B cell (primary cell): ENCODE measurements at regions not wholly inside any gene's neighbourhood (a gene's known extent, or its start where the extent isn't known, plus 50 kb on each side); places are given as distances from the start of the nearest gene placed in this dataset.

ENCODE experiments used
- ATAC-seq: fragments of 200-7000 bp; cut with Tn5 transposase; one replicate; pipeline ENCODE4 v1.10.0; 2021; ENCODE audit warnings: low read depth, mild to moderate bottlenecking, moderate number of reproducible peaks, moderate library complexity
- CTCF ChIA-PET: fragments of 350-600 bp; sonication (Branson Sonifier 250); formaldehyde crosslinking; loops from one replicate; lab custom pipeline; 2021; ENCODE audit warnings: antibody characterized with exemption, inconsistent platforms; lab: Charles Lee
- POLR2A ChIA-PET: fragments of 350-600 bp; sonication (Branson Sonifier 250); formaldehyde crosslinking; loops from one replicate; lab custom pipeline; 2021; ENCODE audit warnings: antibody characterized with exemption; lab: Charles Lee
- DNase-seq: peaks from one replicate; pipeline ENCODE4 v3.0.0; 2013
- H2AFZ ChIP-seq: 2 replicates; pipeline ENCODE4 v1.6.1; 2012; ENCODE audit warnings: mild to moderate bottlenecking, low read depth, low read length; ENCODE audit not compliant: insufficient read depth, poor library complexity, severe bottlenecking
- H3K27ac ChIP-seq, 2 donors: 1 replicate in 1 of 2; 2 replicates in 1 of 2; pipeline ENCODE4 v1.5.1; 2012 to 2013; ENCODE audit warnings: low read length in 2 of 2, mild to moderate bottlenecking in 2 of 2, moderate library complexity in 1 of 2
- H3K27me3 ChIP-seq, 4 experiments: fragments of 200-600 bp in 1 of 4; sonication (generic) in 1 of 4; replicated peaks in 1 of 4; 1 replicate in 2 of 4; 2 replicates in 2 of 4; pipeline versions ENCODE4 v1.6.1 to v1.7.0; 2013 to 2016; ENCODE audit warnings: low read length in 3 of 4, mild to moderate bottlenecking in 2 of 4, mixed read lengths in 1 of 4, moderate library complexity in 1 of 4; ENCODE audit not compliant: insufficient read depth in 4 of 4, control insufficient read depth in 3 of 4; ENCODE audit errors: control extremely low read depth in 1 of 4
- H3K36me3 ChIP-seq, 2 experiments: replicated peaks in 1 of 2; 1 replicate in 1 of 2; 2 replicates in 1 of 2; pipeline versions ENCODE4 v1.6.1 to v1.7.1; 2013; ENCODE audit warnings: low read length in 1 of 2; ENCODE audit not compliant: insufficient read depth in 2 of 2, control insufficient read depth in 1 of 2; ENCODE audit errors: control extremely low read depth in 1 of 2, extremely low read depth in 1 of 2
- H3K4me1 ChIP-seq, 2 donors: fragments of 200-600 bp in 1 of 2; sonication (generic) in 1 of 2; 1 replicate in 1 of 2; 2 replicates in 1 of 2; pipeline versions ENCODE4 v1.5.1 to v1.6.1; 2013 to 2017; ENCODE audit warnings: low read length in 2 of 2; ENCODE audit not compliant: control insufficient read depth in 2 of 2, insufficient read depth in 2 of 2
- H3K4me2 ChIP-seq: replicated peaks from 2 replicates; pipeline ENCODE3; 2012; ENCODE audit warnings: mild to moderate bottlenecking, low read depth, low read length; ENCODE audit not compliant: poor library complexity, severe bottlenecking
- H3K4me3 ChIP-seq, 5 experiments: fragments of 200-600 bp in 1 of 5; sonication (generic) in 1 of 5; 1 replicate in 3 of 5; 2 replicates in 2 of 5; pipeline versions ENCODE4 v1.5.1 to v1.7.0; 2011 to 2016; ENCODE audit warnings: low read length in 4 of 5, mild to moderate bottlenecking in 4 of 5, low read depth in 2 of 5, control low read depth in 1 of 5, moderate library complexity in 1 of 5; ENCODE audit not compliant: insufficient read depth in 1 of 5; ENCODE audit errors: control extremely low read depth in 1 of 5, extremely low read depth in 1 of 5
- H3K79me2 ChIP-seq: fragments of 200-600 bp; sonication (generic); one replicate; pipeline ENCODE4 v1.6.0; 2016; ENCODE audit warnings: low read length; ENCODE audit not compliant: control insufficient read depth, insufficient read depth
- H3K9ac ChIP-seq: fragments of 200-600 bp; sonication (generic); 2 replicates; pipeline ENCODE4 v1.6.1; 2017; ENCODE audit warnings: mild to moderate bottlenecking, low read length, moderate library complexity
- H3K9me3 ChIP-seq, 3 donors: one replicate each; pipeline versions ENCODE4 v1.6.1 to v1.7.1; 2013; ENCODE audit warnings: low read length in 2 of 3; ENCODE audit not compliant: control insufficient read depth in 2 of 3, insufficient read depth in 1 of 3; ENCODE audit errors: control extremely low read depth in 1 of 3
- H4K20me1 ChIP-seq: 2 replicates; pipeline ENCODE4 v1.6.0; 2012; ENCODE audit warnings: mild to moderate bottlenecking, low read length; ENCODE audit not compliant: insufficient read depth, control insufficient read depth, poor library complexity, severe bottlenecking
- H3K27ac Mint-ChIP-seq: one replicate; pipeline ENCODE4 v1.8.0; 2021; ENCODE audit warnings: mixed read lengths
- H3K27me3 Mint-ChIP-seq: one replicate; pipeline ENCODE4 v1.8.0; 2021; ENCODE audit warnings: mixed read lengths
- H3K4me1 Mint-ChIP-seq: one replicate; pipeline ENCODE4 v1.8.0; 2021; ENCODE audit warnings: mixed read lengths
- H3K4me3 Mint-ChIP-seq: one replicate; pipeline ENCODE4 v1.8.0; 2021; ENCODE audit warnings: mixed read lengths
- H3K9me3 Mint-ChIP-seq: one replicate; pipeline ENCODE4 v1.8.0; 2022; ENCODE audit warnings: mixed read lengths; ENCODE audit not compliant: insufficient read depth
- EZH2 ChIP-seq: IDR thresholded peaks from 2 replicates; pipeline ENCODE4 v1.6.1; 2012; ENCODE audit warnings: borderline replicate concordance, low read depth, mild to moderate bottlenecking, moderate library complexity, low read length; ENCODE audit not compliant: insufficient read depth, poor library complexity, severe bottlenecking
- WGBS: methylation state at CpG from one replicate; pipeline ENCODE4 v1.1.5; 2013; ENCODE audit warnings: missing lambda C conversion rate; ENCODE audit not compliant: insufficient coverage; 5-methylcytosine and 5-hydroxymethylcytosine counted together
- intact Hi-C: fragments of 100-400 bp; cut with micrococcal nuclease; formaldehyde crosslinking; loops from one replicate; pipeline ENCODE4 v1.10.0; 2022
- TF ChIP-seq, protein P1 (sequence below): fragments of 200-600 bp; IDR thresholded peaks from one replicate; pipeline ENCODE4 v1.8.0; 2022; ENCODE audit warnings: antibody characterized with exemption, mild to moderate bottlenecking

DNA sequence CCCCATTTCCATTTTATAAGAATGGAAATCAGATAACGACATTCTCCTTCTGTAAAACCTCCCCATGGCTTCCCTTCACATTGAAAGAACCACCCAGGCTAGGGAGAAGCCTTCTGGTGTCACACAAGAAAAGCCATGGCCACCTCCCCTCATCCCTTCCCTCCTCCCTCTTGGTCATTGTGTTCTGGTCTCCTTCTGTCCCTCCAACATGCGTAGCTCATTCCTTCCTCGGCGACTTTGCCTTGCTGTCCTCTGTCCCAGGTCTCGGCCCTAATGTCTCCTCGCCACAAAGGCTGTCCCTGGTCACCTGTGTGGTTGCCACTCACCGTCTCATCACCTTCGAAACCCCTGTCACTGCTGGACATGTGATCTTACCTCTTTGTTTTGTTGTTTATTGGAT, 193.9 kb downstream of the BCAS1 start:
- H3K27ac Mint-ChIP-seq = no peak overlapping the region
- peaks cover 24% of the 10 kb centered on the region for H3K4me1 Mint-ChIP-seq

DNA sequence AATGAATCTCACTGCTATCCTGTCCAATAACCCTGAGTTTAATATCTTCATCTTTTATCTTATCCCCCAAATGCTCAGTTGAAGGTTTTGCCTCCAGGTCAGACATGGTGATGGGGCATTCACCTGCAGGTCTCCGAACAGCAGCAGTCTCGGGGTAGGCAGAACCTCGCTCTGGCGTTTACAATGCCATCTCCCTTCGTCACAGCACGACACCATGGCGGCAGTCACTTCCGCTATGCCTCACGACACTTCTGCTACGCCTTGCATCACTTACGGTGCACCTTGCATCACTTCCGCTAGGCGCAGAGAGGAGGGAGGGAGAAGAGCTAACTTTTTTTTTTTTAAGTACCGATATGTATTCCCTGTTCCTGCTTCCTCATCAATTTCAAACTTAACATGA, 194.9 kb downstream of the BCAS1 start:
- Histone ChIP-seq H3K27me3 (no peaks in the 10 kb centered on the region), H3K27ac (no peak overlapping the region), H4K20me1 (no peaks in the 10 kb centered on the region), H3K9ac (no peak overlapping the region), H3K4me1 (peaks cover 24 to 31% of the 10 kb centered on the region in 2 donors), H3K4me3 (peak overlapping the region in 1 of 5 experiments; percentile 54), H3K36me3 (no peaks in the 10 kb centered on the region), H3K79me2 (no peaks in the 10 kb centered on the region), H3K4me2 (no peak overlapping the region), H3K9me3 (no peaks in the 10 kb centered on the region), H2AFZ (no peak overlapping the region)
- Mint-ChIP-seq H3K4me1 (peaks cover 25% of the 10 kb centered on the region), H3K4me3 (no peak overlapping the region), H3K27me3 (no peaks in the 10 kb centered on the region), H3K9me3 (peaks cover 2% of the 10 kb centered on the region), H3K27ac (peak overlapping the region; percentile 33)
- ChIA-PET POLR2A (no interaction called here), CTCF (interaction anchor here (1.0 kb wide), 1 partner anchor 296 kb away, joined by 3 read pairs; no protein-coding TSS in a partner anchor)
- no peak for DNase-seq
- ATAC-seq = no peak
- intact Hi-C loops = no loop called here
- no peak for TF ChIP-seq EZH2
- TF ChIP-seq, protein P1, sequence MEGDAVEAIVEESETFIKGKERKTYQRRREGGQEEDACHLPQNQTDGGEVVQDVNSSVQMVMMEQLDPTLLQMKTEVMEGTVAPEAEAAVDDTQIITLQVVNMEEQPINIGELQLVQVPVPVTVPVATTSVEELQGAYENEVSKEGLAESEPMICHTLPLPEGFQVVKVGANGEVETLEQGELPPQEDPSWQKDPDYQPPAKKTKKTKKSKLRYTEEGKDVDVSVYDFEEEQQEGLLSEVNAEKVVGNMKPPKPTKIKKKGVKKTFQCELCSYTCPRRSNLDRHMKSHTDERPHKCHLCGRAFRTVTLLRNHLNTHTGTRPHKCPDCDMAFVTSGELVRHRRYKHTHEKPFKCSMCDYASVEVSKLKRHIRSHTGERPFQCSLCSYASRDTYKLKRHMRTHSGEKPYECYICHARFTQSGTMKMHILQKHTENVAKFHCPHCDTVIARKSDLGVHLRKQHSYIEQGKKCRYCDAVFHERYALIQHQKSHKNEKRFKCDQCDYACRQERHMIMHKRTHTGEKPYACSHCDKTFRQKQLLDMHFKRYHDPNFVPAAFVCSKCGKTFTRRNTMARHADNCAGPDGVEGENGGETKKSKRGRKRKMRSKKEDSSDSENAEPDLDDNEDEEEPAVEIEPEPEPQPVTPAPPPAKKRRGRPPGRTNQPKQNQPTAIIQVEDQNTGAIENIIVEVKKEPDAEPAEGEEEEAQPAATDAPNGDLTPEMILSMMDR = no peak
- WGBS = 96% methylated on average over 10 of the region's 14 CpGs

More for the DNA sequence above, 193.9 kb downstream of the BCAS1 start:
- Histone ChIP-seq H3K27me3 (no peaks in the 10 kb centered on the region), H3K79me2 (no peaks in the 10 kb centered on the region), H3K4me1 (peaks cover 22 to 29% of the 10 kb centered on the region in 2 donors), H3K36me3 (no peaks in the 10 kb centered on the region), H3K4me2 (no peak overlapping the region), H3K9ac (no peak overlapping the region), H3K27ac (no peak overlapping the region), H2AFZ (no peak overlapping the region), H3K4me3 (no peak overlapping the region), H3K9me3 (no peaks in the 10 kb centered on the region), H4K20me1 (no peaks in the 10 kb centered on the region)
- no peak overlapping the region for H3K4me3 Mint-ChIP-seq
- intact Hi-C loops = no loop called here
- ChIA-PET CTCF (interaction anchor here (0.7 to 1.7 kb wide), 3 partner anchors 39 to 297 kb away, joined by 3 to 5 read pairs (median 3); no protein-coding TSS in a partner anchor), POLR2A (no interaction called here)
- peaks cover 2% of the 10 kb centered on the region for H3K9me3 Mint-ChIP-seq
- no peak for TF ChIP-seq EZH2
- H3K27me3 Mint-ChIP-seq = no peaks in the 10 kb centered on the region
- ATAC-seq = no peak
- WGBS = 100% methylated on average over 7 of the region's 8 CpGs
- no peak for DNase-seq
